GM18499 (cell line): ENCODE measurements at regions not wholly inside any gene's neighbourhood (a gene's known extent, or its start where the extent isn't known, plus 50 kb on each side); places are given as distances from the start of the nearest gene placed in this dataset.
"Not testable (repeated sequence)": the region's sequence is repeated elsewhere in the genome, so short reads cannot be mapped to it uniquely, and the experiment has no call there.

Source experiments
- ATAC-seq: cut with Tn5 transposase; IDR thresholded peaks from one replicate; pipeline ENCODE4 v1.9.1; 2021; ENCODE audit warnings: moderate number of reproducible peaks; ENCODE audit not compliant: insufficient read depth, unreplicated experiment

DNA sequence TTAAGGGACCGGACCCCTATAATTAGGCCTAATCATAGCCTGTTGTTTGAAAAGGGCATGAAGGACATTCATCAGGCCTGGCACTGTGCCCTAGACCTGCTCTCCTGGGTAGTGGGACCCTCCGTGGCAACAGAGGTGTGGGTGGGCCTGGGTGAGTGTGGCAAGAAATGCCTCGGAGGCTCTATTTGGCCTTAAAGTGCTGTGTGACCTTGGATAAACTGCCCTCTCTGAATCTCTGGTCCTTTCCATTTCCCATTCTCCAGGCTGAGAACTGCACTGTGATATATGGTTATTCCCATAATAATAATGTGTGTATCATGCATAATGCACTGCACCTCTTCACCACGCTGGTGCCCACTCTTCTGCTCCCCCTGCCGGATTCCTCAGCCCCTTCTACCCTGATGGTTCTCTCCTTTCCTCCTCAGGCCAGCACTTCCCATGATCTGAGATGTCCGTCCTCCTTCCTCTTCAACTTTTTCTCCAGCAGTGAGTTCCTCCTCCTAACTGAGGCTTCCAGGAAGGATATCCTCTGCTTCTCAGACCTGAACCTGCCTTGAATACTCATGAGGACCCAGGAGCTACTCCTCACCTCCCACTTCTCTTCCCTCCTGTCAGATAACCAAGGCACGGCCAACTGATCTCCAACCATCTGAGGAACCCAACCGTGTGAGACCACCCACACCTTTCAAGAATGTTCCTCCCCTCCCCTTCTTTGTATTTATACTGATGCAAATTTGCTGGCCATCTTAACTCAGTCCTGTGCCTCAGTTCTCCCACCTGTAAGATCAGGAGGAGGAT is 111.0 kb upstream of the PZP start:
- ATAC-seq = no peak

DNA sequence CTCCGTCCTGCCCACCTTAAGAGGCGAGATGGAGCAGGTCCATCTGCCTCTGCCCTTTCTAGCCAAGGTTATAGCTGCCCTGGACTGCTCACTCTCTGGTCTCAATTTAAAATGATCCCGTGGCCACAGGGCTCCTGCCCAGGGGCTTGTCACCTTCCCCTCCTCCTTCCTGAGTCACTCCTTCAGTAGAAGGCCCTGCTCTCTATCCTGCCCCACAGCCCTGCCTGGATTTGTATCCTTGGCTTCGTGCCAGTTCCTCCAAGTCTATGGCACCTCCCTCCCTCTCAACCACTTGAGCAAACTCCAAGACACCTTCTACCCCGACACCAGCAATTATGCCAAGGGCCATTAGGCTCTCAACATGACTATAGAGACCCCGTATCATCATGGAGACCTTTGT is 105.3 kb upstream of the PZP start:
- ATAC-seq = not testable (repeated sequence)

DNA sequence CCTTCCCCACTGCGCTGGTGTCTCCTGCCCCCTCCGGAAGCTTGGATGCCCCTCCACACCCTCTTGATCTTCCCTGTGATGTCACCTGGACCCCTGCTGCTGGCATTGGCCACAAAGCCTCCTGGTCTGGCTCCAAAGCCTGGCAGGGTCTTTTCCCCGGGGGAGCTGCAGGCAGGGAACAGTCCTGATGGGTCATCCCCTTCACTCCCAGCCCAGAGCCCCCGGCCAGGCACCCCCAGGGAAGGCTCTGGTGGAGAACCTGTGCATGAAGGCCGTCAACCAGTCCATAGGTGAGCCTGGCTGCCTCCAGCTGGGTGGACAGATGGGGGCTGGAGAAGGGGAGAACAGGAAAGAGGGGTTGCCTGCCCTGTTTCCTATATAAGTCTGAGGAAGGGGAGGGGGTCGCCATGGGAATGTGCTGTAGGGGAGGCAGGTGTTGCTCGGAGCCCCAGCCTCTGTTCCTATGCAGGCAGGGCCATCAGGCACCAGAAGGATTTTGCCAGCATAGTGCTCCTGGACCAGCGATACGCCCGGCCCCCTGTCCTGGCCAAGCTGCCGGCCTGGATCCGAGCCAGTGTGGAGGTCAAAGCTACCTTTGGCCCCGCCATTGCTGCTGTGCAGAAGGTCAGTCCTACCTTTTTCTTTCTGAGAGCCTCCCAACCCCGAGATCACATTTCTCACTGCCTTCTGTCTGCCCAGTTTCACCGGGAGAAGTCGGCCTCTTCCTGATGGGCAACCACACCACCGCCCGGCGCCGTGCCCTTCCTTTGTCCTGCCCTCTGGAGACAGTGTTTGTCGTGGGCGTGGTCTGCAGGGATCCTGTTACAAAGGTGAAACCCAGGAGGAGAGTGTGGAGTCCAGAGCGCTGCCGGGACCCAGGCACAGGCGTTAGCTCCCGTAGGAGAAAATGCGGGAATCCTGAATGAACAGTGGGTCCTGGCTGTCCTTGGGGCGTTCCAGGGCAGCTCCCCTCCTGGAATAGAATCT is 104.5 kb upstream of the PZP start:
- not testable (repeated sequence) for ATAC-seq

DNA sequence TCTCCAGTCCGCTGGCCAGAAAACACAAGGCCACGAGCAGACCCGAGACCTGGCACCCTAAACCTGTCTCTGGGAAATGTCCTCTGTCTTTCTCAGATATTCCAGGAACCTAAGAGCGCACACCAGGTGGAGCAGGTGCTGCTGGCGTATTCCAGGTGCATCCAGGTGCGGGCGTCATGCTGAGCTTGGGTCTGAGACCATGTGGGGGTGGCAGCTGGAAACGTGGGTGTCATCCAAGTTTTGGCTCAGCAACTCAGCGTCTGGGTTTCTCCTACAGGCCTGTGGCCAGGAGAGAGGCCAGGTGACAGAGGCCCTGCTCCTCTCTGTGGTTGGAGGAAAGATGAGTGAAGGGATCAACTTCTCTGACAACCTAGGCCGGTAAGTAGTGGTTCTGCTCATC is 103.3 kb upstream of the PZP start:
- ATAC-seq = not testable (repeated sequence)

DNA sequence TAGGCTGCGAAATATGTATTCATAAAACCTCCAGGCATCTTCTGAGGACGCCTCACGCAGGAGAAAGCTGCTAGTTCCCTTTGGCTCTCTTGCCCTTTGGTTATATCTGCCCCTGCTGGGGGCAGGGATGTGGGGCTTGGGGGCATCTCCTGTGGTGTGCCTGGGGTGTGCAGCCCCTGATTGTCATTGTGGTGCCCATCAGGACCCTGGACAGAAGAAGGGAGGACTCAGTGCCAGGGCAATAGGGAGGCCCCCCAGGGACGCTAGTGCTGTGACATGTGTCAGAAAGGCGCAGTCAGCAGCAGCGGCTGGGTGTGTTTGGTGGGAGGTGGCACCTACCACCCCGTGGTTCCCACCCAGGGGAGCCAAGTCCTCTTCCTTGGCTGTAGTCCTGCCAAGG is 102.5 kb upstream of the PZP start:
- ATAC-seq = not testable (repeated sequence)

DNA sequence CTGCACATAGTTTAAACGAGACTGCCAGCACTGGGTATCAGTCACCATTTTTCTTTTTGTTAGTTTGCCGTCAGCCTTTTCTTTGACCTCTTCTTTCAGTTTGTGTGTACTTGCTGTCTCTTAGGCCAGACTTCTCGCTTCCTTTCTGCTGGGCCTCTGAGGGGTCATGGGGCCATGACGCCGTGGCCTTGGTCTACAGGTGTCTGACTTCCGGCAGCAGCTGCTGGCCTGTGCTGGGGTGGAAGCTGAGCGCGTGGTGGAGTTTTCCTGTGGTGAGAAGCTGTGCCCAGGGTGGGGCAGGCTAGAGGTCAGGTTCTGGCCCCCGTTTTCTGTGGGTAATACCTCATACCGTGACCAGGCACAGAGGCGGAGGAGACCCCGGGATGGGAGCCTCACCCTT is 101.6 kb upstream of the PZP start:
- not testable (repeated sequence) for ATAC-seq

DNA sequence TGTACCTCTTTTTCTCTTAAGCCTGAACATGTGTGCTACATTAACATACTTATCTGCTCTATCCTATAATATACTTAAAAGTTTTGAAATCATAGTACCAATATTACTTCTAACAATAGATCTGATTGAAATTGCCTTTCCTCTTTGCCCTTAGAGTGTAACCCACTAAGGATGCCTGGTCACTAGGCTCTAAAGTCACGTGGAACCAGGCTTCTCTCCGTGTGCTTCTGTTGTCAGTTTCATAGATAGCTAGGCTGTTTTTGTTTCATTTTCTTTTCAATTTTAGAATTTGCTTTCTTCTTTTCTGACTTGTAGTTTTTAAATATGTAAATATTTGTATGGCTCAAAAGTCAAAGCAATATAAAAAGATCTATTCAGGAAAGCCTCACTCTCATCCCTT is 100.5 kb upstream of the PZP start:
- ATAC-seq = not testable (repeated sequence)

DNA sequence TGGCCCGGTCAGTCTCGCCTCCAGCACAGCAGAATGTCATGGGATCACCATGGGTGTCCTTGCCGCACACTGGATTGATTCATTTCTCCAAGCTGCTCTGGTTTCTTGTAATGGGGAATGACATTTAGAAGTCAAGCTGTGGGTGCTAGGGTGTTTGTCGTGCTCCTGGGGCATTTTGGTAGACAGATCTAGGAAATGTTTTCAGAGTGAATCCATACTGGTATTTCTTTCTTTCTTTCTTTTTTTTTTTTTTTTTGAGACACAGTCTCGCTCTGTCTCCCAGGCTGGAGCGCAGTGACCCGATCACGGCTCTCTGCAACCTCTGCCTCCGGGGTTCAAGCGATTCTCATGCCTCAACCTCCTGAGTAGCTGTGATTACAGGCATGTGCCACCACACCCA is 100.0 kb upstream of the PZP start:
- not testable (repeated sequence) for ATAC-seq

DNA sequence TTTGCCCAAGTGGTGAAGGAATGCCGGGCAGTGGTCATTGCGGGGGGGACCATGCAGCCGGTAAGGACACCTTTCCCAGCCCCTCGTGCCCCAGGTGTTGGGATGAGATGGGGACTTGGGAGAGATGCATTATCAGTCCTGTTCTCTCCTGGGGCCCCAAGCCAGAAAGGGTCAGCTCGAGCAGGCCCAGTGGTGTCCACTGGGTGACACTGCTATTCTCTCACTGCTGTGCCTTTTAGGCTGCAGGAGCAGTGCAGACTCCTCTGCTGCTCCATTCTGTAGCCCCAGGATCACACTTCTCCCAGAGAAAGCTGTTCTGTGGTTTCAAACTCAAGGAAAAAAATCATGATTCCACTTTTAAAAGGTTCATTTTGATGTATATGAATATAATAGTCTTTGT is 99.1 kb upstream of the PZP start:
- not testable (repeated sequence) for ATAC-seq

DNA sequence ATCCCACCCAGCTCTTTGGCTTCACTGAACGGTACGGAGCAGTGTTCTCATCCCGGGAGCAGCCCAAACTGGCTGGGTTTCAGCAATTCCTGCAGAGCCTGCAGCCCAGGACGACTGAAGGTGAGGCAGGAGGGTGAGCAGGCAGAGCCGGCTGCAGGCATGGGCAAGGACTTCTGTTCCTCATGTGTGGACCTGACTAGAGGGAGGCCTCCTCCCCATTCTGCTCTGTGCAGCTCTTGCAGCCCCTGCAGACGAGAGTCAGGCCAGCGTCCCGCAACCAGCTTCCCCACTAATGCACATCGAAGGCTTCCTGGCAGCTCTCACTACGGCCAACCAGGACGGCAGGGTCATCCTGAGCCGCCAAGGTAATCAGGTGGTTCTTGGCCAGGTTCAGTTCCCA is 97.8 kb upstream of the PZP start:
- not testable (repeated sequence) for ATAC-seq

DNA sequence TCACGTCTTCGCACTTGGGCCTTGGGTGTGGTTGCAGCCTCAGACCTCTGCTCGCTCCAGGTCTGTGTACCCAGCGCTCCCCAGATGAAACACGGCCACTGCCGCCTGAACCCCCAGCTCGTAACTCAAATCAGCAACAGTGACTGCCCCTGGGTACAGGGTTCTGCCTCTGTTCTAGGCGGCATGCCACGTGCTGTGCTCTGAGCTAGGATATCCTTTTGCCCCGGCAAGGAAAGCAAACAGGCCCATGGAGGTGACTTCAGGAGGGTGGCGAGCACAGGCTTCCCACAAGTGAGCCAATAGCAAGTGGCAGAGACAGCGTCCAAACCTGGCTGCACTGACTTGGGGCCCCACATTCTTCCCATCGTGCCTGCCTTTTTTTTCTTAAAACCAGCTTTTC is 96.3 kb upstream of the PZP start:
- not testable (repeated sequence) for ATAC-seq

DNA sequence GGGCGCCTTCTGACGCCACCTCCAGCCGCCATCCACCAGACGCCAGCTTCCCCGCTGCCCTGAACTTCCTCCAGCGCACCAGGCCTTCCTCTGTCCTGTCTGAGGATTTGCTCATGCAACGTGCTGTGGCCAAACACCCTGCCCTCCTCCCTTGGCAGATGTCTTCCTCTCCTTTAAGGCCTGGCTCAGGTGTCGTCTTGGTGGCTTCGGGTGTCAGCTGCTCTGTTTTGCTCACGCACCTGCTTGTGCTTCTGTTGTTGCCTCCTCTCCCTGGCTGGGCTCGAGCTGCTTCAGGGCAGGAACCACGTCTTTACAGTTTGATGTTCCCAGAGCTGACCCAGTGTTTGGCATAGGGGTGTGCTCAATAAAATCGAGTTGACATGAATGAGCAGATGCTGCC is 87.7 kb upstream of the PZP start:
- not testable (repeated sequence) for ATAC-seq

DNA sequence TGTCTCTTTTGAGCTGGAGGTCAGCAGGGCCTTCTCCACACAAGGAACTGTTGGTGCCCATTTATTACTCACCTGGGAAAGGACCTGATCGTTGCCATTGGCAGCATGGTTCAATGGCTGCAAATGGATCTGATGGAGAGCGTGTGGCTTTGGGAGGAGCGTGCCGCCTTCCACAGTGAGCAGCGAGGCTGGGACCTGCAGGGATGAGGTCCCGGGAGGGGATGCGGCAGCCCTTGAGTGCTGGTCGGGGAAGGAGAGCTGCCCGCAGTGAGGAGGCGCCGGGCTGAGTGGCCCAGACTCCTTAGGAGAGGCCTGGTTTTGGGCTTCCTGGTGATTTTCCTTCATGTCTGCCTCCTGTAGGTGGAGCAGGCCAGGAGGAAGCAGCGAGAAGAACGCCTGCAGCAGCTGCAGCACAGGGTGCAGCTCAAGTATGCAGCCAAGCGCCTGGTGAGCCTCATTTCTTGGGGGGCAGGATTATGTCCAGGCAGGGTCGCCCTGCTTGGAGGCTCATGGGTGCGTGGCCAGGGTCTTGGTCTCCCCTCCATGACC is 86.0 kb upstream of the PZP start:
- ATAC-seq = not testable (repeated sequence)

DNA sequence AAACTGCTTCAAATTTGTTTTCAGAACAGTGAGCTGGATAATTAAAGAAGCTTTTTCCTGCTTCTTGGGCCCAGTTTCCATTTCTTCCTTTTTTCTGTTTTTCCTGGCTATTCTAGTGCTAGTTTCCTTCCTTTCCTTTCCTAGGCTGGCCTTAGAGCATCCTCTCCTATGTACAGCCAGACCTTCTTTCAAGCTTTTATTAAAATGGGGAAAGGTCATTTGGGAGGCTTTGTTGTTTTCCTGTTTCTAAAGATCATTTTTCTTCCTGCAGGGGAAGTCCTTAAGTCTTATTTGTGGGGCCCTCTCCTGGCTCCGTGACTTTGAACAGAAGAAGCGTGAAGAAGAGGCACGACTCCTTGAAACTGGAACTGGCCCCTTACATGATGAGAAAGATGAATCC is 85.2 kb upstream of the PZP start:
- not testable (repeated sequence) for ATAC-seq

DNA sequence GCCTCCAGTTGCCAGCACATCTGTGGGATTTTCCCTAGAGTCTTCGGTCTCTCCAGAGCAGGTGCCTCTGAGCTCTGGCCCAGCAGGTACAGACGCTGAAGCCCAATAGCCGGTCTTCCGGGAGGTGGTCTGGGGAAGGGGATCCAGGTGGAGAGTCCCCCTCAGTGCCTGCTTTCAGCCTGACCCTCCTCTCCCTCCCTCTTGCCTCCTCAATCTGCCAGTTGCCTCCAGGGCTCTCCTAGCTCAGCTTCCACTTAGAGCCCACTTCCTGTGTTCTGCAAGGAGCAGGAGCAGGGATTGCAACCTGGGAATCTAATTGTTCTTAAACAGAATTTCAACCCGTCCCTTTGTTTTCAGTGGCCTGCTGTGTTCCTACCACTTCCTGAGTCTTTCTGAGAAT is 81.8 kb upstream of the PZP start:
- ATAC-seq = not testable (repeated sequence)

DNA sequence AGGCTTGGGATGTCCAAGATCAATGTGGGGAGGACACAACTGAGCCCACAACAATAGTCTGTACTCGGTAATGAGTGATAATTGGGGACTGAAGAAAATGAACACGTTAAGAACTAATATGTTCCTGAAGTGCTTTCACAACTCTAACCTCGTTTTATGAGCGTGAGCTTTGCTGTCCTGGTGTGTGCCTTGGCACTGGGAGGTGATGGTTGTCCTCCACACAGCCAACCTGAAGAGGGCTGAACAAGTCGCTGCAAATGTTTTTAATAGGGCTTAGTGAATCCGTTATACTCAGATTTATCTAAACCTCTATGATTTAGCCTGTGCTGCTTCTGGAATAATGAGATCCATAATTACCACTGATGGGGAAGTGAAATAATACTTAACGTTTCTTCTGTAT is 76.5 kb upstream of the PZP start:
- not testable (repeated sequence) for ATAC-seq

DNA sequence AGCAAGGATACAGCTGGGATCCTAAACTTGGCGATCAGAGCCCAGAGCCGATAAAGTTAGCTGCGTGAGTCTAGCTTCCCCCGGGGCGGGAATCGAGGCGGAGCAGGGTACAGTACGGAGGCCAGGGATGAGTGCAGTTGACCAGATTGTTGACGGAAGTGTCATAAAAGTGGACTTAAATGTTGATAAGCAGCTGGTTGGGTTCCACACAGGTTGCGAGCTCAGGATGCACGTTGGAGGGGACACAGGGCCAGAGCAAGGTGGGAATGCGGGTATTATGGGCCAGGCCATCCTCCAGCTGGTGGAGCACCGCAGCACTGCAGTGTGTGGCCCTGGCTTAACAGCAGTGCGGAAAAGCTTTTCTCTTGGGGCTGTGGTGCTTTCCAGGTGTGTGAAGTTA is 76.0 kb upstream of the PZP start:
- ATAC-seq = peak; percentile 26

DNA sequence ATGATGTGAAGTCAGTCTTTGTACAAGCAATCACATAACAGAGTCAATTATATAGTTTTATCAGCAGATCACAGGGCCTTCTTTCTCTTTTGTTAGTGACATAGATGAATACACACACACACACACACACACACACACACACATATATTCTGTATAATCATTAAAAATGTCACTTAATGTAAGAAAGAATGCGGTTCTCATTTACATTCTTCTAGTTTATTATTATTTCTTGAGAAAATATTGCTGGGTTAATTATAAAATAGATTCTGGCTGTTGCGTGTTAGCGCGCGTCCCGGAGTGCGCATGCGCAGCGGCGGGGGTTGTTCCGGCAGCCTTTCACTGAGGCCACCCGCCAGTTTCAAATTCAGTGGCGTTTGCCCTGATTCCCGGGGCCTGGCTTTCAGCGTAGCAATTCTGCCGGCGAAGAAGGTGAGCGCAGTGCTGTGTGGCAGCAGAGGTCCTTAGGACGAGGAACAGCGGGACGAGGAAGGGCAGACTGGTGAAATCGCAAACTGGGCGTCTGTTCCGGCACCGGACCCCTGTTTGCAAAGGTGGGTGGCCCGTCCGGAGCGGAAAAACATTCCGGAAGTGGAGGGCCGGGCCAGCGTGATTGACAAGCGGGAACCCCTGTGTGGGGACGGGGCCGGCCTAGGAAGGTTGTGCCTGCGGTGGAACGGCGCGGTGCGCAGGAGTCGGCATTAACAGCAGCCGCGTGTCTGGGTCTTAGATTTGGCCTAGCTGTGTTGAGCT is 75.3 kb upstream of the PZP start:
- peak; percentile 71 for ATAC-seq

DNA sequence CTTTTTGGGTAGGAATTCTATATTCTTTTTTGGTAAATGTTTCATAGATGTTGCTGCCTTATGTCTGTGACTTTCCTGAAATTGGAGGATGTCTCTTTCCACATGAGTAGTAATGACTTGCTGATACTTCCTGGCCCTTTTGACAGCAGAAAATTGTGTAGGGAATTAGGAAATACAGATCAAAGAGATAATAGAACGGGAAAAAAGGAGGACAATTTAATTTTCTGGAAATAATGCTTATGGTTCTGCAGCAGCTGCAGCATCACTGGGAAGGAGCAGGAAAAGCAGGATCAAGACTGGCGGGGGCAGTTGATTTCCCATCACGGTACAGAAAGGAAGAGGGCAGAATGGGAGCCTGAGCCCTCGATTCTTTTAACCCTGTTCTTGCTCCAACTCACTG is 68.8 kb upstream of the PZP start:
- ATAC-seq = no peak

DNA sequence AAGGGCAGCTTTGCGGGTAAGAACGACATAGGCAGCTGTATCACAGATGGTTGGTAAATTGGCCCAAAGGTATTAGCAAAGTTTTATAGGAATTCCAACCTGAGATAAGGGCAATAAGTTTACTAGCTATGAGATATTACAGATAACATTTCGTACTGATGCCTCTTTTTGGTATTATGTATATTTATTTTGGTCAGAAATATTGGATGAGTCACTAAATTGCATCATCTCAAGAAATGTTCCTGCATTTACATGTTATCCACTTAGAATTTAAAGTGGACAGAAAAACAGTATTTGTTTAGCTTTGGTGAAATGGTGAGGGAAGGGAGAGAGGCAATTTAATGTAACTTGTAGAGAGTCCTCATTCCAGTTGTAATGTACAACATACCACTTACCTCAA is 65.1 kb upstream of the PZP start:
- no peak for ATAC-seq
